Stimulated activated CD8-positive, alpha-beta memory T cell treated with anti-CD3 and anti-CD28 coated beads, Interleukin-2, amount 100 ng/mL, for 48 hours (primary cell): ENCODE measurements at regions not wholly inside any gene's neighbourhood (a gene's known extent, or its start where the extent isn't known, plus 50 kb on each side); places are given as distances from the start of the nearest gene placed in this dataset.
"Not testable (repeated sequence)": the region's sequence is repeated elsewhere in the genome, so short reads cannot be mapped to it uniquely, and the experiment has no call there.

Experiments
- DNase-seq, 2 donors: peaks; one replicate each; pipeline ENCODE4 v3.0.0-alpha.2; 2020; ENCODE audit warnings: low read depth in 2 of 2

GRCh38 chr1:244106837-244107493, 55.9 kb downstream of the ZBTB18 start:
- no peak for DNase-seq

GRCh38 chr1:244111027-244111426, 59.9 kb downstream of the ZBTB18 start:
- DNase-seq: no peak

GRCh38 chr1:244112041-244112440, 61.0 kb downstream of the ZBTB18 start:
- DNase-seq: no peak

GRCh38 chr1:244112636-244113035, 61.6 kb downstream of the ZBTB18 start:
- no peak for DNase-seq

- DNase-seq: no peak
Measured at GRCh38 chr1:244113532-244114320, 62.6 kb downstream of the ZBTB18 start.

- DNase-seq: no peak
Measured at GRCh38 chr1:244114892-244115291, 63.8 kb downstream of the ZBTB18 start.

GRCh38 chr1:244116946-244117345, 65.9 kb downstream of the ZBTB18 start:
- no peak for DNase-seq

GRCh38 chr1:244118109-244118761, 67.2 kb downstream of the ZBTB18 start:
- no peak for DNase-seq

GRCh38 chr1:244128591-244129383, 77.7 kb downstream of the ZBTB18 start:
- DNase-seq: no peak

- no peak for DNase-seq
Measured at GRCh38 chr1:244137276-244137675, 86.2 kb downstream of the ZBTB18 start.

- no peak for DNase-seq
Measured at GRCh38 chr1:244137725-244138124, 86.6 kb downstream of the ZBTB18 start.

- no peak for DNase-seq
Measured at GRCh38 chr1:244138399-244138798, 87.3 kb downstream of the ZBTB18 start.

GRCh38 chr1:244139655-244140054, 88.6 kb downstream of the ZBTB18 start:
- DNase-seq: no peak

GRCh38 chr1:244140420-244140819, 89.3 kb downstream of the ZBTB18 start:
- no peak for DNase-seq

GRCh38 chr1:244144053-244144452, 93.0 kb downstream of the ZBTB18 start:
- DNase-seq: no peak

- no peak for DNase-seq
Measured at GRCh38 chr1:244150071-244150470, 99.0 kb downstream of the ZBTB18 start.

- DNase-seq: no peak
Measured at GRCh38 chr1:244150665-244151064, 99.6 kb downstream of the ZBTB18 start.

- DNase-seq: no peak
Measured at GRCh38 chr1:244151537-244151936, 100.5 kb downstream of the ZBTB18 start.

GRCh38 chr1:244154508-244154871, 103.4 kb downstream of the ZBTB18 start:
- DNase-seq: no peak

- no peak for DNase-seq
Measured at GRCh38 chr1:244154872-244155531, 103.9 kb downstream of the ZBTB18 start.

GRCh38 chr1:244155661-244156060, 104.6 kb downstream of the ZBTB18 start:
- DNase-seq: no peak

- not testable (repeated sequence) for DNase-seq
Measured at GRCh38 chr1:244156617-244157016, 105.5 kb downstream of the ZBTB18 start.
